Cardiac muscle cell (in vitro differentiated cells and primary cell): ENCODE measurements at regions not wholly inside any gene's neighbourhood (a gene's known extent, or its start where the extent isn't known, plus 50 kb on each side); places are given as distances from the start of the nearest gene placed in this dataset.

Source experiments
- DNase-seq, 2 donors: peaks; one replicate each; pipeline versions ENCODE4 v3.0.0 to v3.0.0-alpha.2; 2010 to 2017; ENCODE audit warnings: low read depth in 1 of 2, low spot score in 1 of 2
- H3K27ac ChIP-seq: fragments of 200-600 bp; sonication (generic); 2 replicates; pipeline ENCODE4 v1.5.1; 2016
- H3K27me3 ChIP-seq: fragments of 200-600 bp; sonication (generic); 2 replicates; pipeline ENCODE4 v1.6.0; 2016; ENCODE audit warnings: control low read depth
- H3K36me3 ChIP-seq: fragments of 200-600 bp; sonication (generic); 2 replicates; pipeline ENCODE4 v1.5.1; 2016; ENCODE audit warnings: control low read depth
- H3K4me1 ChIP-seq: fragments of 200-600 bp; sonication (generic); 2 replicates; pipeline ENCODE4 v1.8.1; 2017; ENCODE audit warnings: low read depth, mild to moderate bottlenecking, mixed run types
- H3K4me3 ChIP-seq: fragments of 200-600 bp; sonication (generic); 2 replicates; pipeline ENCODE4 v1.5.1; 2016; ENCODE audit warnings: mild to moderate bottlenecking
- H3K9me3 ChIP-seq: fragments of 200-600 bp; sonication (generic); 2 replicates; pipeline ENCODE4 v1.5.1; 2017; ENCODE audit warnings: low read depth, mild to moderate bottlenecking, control low read depth
- CTCF ChIP-seq: IDR thresholded peaks from 2 replicates; pipeline ENCODE4 v1.5.1; 2012; ENCODE audit warnings: low read depth, mild to moderate bottlenecking, low read length

GRCh38 chr7:19224951-19225350 is 79.7 kb upstream of the FERD3L start:
- no peak for DNase-seq
- Histone ChIP-seq H3K9me3 (no peaks in the 10 kb centered on the region), H3K4me3 (no peak overlapping the region), H3K27ac (no peak overlapping the region), H3K27me3 (no peaks in the 10 kb centered on the region), H3K4me1 (no peaks in the 10 kb centered on the region), H3K36me3 (no peaks in the 10 kb centered on the region)
- no peak for TF ChIP-seq CTCF

- no peak overlapping the region for H3K27ac ChIP-seq
- no peaks in the 10 kb centered on the region for H3K4me1 ChIP-seq
- peak in 1 of 2 donors; percentile 84 for DNase-seq
- no peak for TF ChIP-seq CTCF
- no peak overlapping the region for H3K4me3 ChIP-seq
- H3K36me3 ChIP-seq = no peaks in the 10 kb centered on the region
- H3K9me3 ChIP-seq = no peaks in the 10 kb centered on the region
- H3K27me3 ChIP-seq = no peaks in the 10 kb centered on the region
Observed at GRCh38 chr7:19215412-19215811, 70.2 kb upstream of the FERD3L start.

- DNase-seq = no peak
- H3K9me3 ChIP-seq = no peaks in the 10 kb centered on the region
- no peaks in the 10 kb centered on the region for H3K4me1 ChIP-seq
- H3K4me3 ChIP-seq = no peak overlapping the region
- no peak for TF ChIP-seq CTCF
- no peaks in the 10 kb centered on the region for H3K27me3 ChIP-seq
- no peaks in the 10 kb centered on the region for H3K36me3 ChIP-seq
- no peak overlapping the region for H3K27ac ChIP-seq
Observed at GRCh38 chr7:19213746-19214145, 68.5 kb upstream of the FERD3L start.

GRCh38 chr7:19210893-19211413 is 65.7 kb upstream of the FERD3L start:
- Histone ChIP-seq H3K9me3 (no peaks in the 10 kb centered on the region), H3K27me3 (no peaks in the 10 kb centered on the region), H3K36me3 (no peaks in the 10 kb centered on the region), H3K27ac (no peak overlapping the region), H3K4me3 (no peak overlapping the region), H3K4me1 (no peaks in the 10 kb centered on the region)
- TF ChIP-seq CTCF = no peak
- no peak for DNase-seq

- no peak for DNase-seq
- no peak for TF ChIP-seq CTCF
- H3K4me1 ChIP-seq = no peaks in the 10 kb centered on the region
- no peaks in the 10 kb centered on the region for H3K36me3 ChIP-seq
- H3K27ac ChIP-seq = no peak overlapping the region
- H3K27me3 ChIP-seq = no peaks in the 10 kb centered on the region
- no peak overlapping the region for H3K4me3 ChIP-seq
- H3K9me3 ChIP-seq = no peaks in the 10 kb centered on the region
Observed at GRCh38 chr7:19209166-19209696, 64.0 kb upstream of the FERD3L start.
